Suprapubic skin (tissue), 4 donors: ENCODE measurements at regions not wholly inside any gene's neighbourhood (a gene's known extent, or its start where the extent isn't known, plus 50 kb on each side); places are given as distances from the start of the nearest gene placed in this dataset.
"Not testable (repeated sequence)": the region's sequence is repeated elsewhere in the genome, so short reads cannot be mapped to it uniquely, and the experiment has no call there.

Experiments
- DNase-seq, 2 donors: peaks; one replicate each; pipeline ENCODE4 v3.0.0-alpha.2; 2019; ENCODE audit warnings: low spot score in 2 of 2
- H3K27ac ChIP-seq: fragments of 200-600 bp; sonication (generic); one replicate; pipeline ENCODE4 v1.5.1; 2019
- H3K27me3 ChIP-seq: fragments of 200-600 bp; sonication (generic); one replicate; pipeline ENCODE4 v1.5.1; 2019
- H3K36me3 ChIP-seq: fragments of 200-600 bp; sonication (generic); one replicate; pipeline ENCODE4 v1.5.1; 2019
- H3K4me1 ChIP-seq: fragments of 200-600 bp; sonication (generic); one replicate; pipeline ENCODE4 v1.5.1; 2019
- H3K4me3 ChIP-seq: fragments of 200-600 bp; sonication (generic); one replicate; pipeline ENCODE4 v1.5.1; 2019; ENCODE audit warnings: mild to moderate bottlenecking
- H3K9me3 ChIP-seq: fragments of 200-600 bp; sonication (generic); one replicate; pipeline ENCODE4 v1.5.1; 2019
- EP300 ChIP-seq: sonication (generic); formaldehyde crosslinking; IDR thresholded peaks from one replicate; pipeline ENCODE4 v1.6.1; 2017; ENCODE audit warnings: antibody characterized with exemption
- POLR2A ChIP-seq, 2 donors: fragments of 450-650 bp; IDR thresholded peaks; one replicate each; pipeline ENCODE4 v1.6.1; 2017; ENCODE audit warnings: antibody characterized with exemption in 2 of 2, mild to moderate bottlenecking in 2 of 2, moderate library complexity in 2 of 2
- POLR2AphosphoS5 ChIP-seq, 3 donors: sonication (generic); formaldehyde crosslinking; IDR thresholded peaks; one replicate each; pipeline ENCODE4 v1.6.1; 2017; ENCODE audit warnings: antibody characterized with exemption in 3 of 3
- WGBS: methylation state at CpG from one replicate; pipeline ENCODE4 v1.1.5; 2018; 5-methylcytosine and 5-hydroxymethylcytosine counted together
- TF ChIP-seq, protein P1 (sequence below), 2 donors: fragments of 200-600 bp in 1 of 2; fragments of 450-650 bp in 1 of 2; sonication (generic) in 1 of 2; IDR thresholded peaks; one replicate each; pipeline ENCODE4 v1.5.1; 2016 to 2019; ENCODE audit warnings: antibody characterized with exemption in 2 of 2, mild to moderate bottlenecking in 1 of 2, moderate library complexity in 1 of 2

DNA sequence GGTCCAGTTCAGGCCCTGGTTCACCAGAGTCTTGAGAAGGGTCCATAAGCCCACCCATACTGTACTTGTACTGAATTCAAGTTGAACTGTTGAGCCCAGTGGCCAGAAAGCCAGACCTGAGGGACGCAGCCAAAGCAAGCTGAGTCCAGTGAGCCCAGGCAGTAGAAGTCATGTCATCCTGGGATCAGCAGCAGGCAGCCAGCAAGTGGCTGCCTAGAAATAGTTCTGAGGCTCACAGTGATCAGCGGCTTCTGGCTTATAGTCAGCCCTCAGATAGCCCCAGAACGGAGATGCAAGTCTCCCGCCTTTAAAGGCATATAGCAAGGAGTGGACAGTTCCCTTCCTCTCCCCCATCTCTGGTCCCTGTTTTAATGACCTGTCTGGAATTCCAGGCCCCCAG is 347.1 kb downstream of the FBXW7 start:
- TF ChIP-seq POLR2AphosphoS5 (IDR thresholded peaks at IDR 0.05): no peak
- TF ChIP-seq, protein P1, sequence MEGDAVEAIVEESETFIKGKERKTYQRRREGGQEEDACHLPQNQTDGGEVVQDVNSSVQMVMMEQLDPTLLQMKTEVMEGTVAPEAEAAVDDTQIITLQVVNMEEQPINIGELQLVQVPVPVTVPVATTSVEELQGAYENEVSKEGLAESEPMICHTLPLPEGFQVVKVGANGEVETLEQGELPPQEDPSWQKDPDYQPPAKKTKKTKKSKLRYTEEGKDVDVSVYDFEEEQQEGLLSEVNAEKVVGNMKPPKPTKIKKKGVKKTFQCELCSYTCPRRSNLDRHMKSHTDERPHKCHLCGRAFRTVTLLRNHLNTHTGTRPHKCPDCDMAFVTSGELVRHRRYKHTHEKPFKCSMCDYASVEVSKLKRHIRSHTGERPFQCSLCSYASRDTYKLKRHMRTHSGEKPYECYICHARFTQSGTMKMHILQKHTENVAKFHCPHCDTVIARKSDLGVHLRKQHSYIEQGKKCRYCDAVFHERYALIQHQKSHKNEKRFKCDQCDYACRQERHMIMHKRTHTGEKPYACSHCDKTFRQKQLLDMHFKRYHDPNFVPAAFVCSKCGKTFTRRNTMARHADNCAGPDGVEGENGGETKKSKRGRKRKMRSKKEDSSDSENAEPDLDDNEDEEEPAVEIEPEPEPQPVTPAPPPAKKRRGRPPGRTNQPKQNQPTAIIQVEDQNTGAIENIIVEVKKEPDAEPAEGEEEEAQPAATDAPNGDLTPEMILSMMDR (IDR thresholded peaks at IDR 0.05): no peak
- TF ChIP-seq POLR2A (IDR thresholded peaks at IDR 0.05): no peak
- TF ChIP-seq EP300: no peak

DNA sequence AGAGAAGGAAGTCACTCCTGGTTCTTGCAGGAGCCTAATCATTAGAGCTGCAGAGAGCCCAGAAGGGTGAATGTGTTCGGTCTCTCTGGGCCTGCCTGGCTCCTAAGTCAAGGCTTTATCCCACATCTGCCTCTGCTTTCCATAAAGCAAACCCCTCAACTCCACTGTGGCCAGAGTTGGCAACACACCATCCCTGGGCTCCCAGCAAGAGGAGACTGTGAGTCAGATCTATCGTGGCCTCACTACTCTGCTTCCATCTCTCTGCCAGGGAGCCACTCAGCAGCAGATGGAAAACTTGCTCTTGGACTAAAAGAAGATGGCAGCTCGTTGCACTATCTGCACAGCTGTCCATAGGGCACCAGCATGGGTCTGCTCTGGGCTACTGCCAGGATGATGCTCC is 348.2 kb downstream of the FBXW7 start:
- Histone ChIP-seq H3K36me3 (no peaks in the 10 kb centered on the region), H3K9me3 (no peaks in the 10 kb centered on the region), H3K4me1 (no peaks in the 10 kb centered on the region), H3K27ac (no peak overlapping the region), H3K4me3 (no peak overlapping the region), H3K27me3 (no peaks in the 10 kb centered on the region)
- TF ChIP-seq POLR2AphosphoS5 (IDR thresholded peaks at IDR 0.05): no peak
- no peak for DNase-seq
- 67% methylated on average over 3 of the region's 3 CpGs for WGBS

More for the DNA sequence above, 347.1 kb downstream of the FBXW7 start:
- Histone ChIP-seq H3K36me3 (no peaks in the 10 kb centered on the region), H3K4me3 (no peak overlapping the region), H3K27me3 (no peaks in the 10 kb centered on the region), H3K4me1 (no peaks in the 10 kb centered on the region), H3K27ac (no peak overlapping the region), H3K9me3 (no peaks in the 10 kb centered on the region)
- DNase-seq: no peak
- WGBS: 84% methylated on average over 4 of the region's 4 CpGs

DNA sequence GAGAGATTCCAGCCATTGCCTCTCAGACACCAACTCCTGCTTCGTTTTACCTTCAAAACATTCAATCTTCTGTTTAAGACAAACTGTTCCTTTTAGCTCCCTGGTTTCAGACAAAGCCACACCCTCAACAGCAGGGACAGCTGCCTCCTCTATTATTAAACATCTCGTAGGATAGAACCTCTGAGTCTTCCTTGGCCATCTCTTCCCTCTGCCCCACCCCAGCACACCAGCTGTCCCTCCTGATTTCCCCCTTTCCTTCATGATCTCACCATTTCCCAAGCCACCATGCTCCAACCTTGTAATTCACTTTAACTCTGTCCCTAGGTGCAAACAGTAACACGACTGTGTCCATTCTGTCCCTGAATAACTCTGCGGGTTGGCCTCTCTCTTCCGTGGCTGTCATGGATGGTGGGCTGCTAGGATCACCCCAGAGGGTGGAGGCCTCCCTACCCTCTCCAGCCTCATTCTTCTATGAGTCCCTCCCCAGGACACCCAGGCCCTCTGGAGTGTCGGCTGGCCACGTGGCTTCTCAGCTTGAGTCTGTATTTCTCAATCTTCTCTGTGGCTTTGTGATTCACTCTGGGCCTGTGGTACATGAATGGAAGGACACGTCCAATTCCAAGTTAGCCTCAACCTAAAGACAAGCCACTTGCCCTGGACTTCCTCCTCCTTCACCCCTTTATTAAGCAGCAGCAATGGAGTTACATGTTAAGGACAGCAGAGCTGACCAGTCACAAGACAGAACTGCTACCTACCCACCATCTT is 349.9 kb downstream of the FBXW7 start:
- no peak for DNase-seq
- Histone ChIP-seq H3K9me3 (no peaks in the 10 kb centered on the region), H3K27me3 (no peaks in the 10 kb centered on the region), H3K36me3 (no peaks in the 10 kb centered on the region), H3K4me3 (no peak overlapping the region), H3K27ac (no peak overlapping the region), H3K4me1 (no peaks in the 10 kb centered on the region)
- TF ChIP-seq POLR2A (IDR thresholded peaks at IDR 0.05): no peak
- no peak for TF ChIP-seq EP300
- TF ChIP-seq, protein P1 (IDR thresholded peaks at IDR 0.05): no peak
- no peak for TF ChIP-seq POLR2AphosphoS5 (IDR thresholded peaks at IDR 0.05)
- 93% methylated on average over 8 of the region's 8 CpGs for WGBS

DNA sequence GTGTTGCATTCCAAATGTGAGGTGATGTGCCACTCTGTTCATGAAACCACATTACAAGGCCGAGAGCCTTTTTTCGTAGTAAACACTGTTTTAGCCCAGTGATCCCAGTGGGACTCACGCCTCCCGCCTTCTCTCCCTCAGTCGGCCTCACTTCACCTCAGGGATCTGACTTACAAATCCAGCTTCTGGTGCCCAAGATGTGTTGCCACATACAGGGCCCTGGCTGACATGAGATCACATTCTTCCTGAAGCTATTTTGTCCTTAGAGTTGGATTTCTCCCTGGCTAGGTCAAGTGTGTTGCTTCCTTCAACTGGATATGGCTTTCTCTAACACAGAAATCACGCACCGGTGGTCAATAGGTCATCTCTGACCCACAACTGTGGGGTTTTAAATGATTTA is 354.7 kb downstream of the FBXW7 start:
- WGBS: 87% methylated on average over 7 of the region's 7 CpGs
- Histone ChIP-seq H3K4me1 (no peaks in the 10 kb centered on the region), H3K27ac (no peak overlapping the region), H3K4me3 (no peak overlapping the region), H3K9me3 (no peaks in the 10 kb centered on the region), H3K36me3 (no peaks in the 10 kb centered on the region), H3K27me3 (no peaks in the 10 kb centered on the region)
- no peak for DNase-seq
- TF ChIP-seq EP300 (no peak), POLR2AphosphoS5 (IDR thresholded peaks at IDR 0.05) (no peak), POLR2A (IDR thresholded peaks at IDR 0.05) (no peak)
- TF ChIP-seq, protein P1 (IDR thresholded peaks at IDR 0.05): no peak

DNA sequence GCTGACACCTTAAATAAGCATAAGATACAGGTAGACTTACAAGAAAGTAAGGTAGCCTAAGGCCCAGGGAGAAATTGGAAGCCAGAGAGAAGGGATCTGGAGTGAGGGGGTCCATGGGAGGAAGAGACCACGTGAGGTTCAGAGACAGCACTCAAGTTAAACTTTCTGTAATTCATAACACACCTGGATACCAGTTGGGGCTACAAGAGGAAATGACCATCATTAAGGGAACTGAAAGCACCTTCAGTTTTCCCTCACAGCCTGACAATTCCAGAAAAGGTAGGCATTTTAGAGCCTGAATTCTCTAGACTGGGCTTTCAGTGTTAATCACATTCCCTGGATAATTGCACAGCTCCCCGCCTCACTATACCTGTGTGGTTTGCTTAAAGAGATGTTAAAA is 355.5 kb downstream of the FBXW7 start:
- Histone ChIP-seq H3K4me1 (no peaks in the 10 kb centered on the region), H3K9me3 (no peaks in the 10 kb centered on the region), H3K27me3 (no peaks in the 10 kb centered on the region), H3K36me3 (no peaks in the 10 kb centered on the region), H3K4me3 (no peak overlapping the region), H3K27ac (no peak overlapping the region)
- TF ChIP-seq, protein P1 (IDR thresholded peaks at IDR 0.05): no peak
- TF ChIP-seq POLR2AphosphoS5 (IDR thresholded peaks at IDR 0.05): no peak
- TF ChIP-seq EP300: no peak
- no peak for TF ChIP-seq POLR2A (IDR thresholded peaks at IDR 0.05)
- WGBS: 85% methylated on average over 2 of the region's 2 CpGs
- DNase-seq: no peak

DNA sequence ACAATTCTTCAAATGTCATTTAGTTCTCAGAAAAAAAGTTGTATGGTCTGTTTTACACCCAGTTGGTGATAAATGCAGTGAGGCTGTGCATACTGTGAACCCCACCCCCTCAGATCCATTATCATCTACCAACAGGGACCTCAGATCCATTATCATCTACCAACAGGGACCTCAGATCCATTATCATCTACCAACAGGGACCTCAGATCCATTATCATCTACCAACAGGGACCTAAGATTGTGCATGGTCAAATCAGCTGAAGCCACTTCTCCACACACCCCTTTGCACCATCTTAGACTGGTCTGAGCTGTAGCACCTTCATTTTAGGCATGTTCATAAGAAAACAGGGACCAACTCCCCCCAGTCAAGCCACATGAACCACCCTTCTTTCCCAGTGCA is 358.4 kb downstream of the FBXW7 start:
- H3K36me3 ChIP-seq, H3K9me3 ChIP-seq, H3K4me3 ChIP-seq, DNase-seq, H3K4me1 ChIP-seq, H3K27me3 ChIP-seq, H3K27ac ChIP-seq: not testable (repeated sequence)
